ENCODE measurements at regions not wholly inside any gene's neighbourhood (a gene's known extent, or its start where the extent isn't known, plus 50 kb on each side); places are given as distances from the start of the nearest gene placed in this dataset.

DNA sequence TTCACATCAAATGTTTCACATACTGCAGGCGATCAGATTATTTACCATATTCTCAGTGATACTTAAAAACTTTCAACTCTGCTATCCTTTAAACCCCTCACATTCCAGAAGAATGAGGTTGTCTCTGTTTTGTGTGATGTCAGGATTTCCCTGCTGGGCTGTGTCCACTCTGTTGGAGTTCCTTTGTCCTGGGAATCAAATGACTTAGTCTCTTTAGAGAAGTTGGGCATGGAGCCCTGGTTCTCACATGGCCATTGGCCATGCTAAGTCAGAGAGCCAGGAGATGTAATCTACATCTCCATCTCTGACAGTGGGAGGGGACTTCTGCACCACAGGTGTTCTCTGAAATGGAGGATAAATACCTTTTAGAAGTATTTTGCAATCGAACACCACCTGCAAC lies 205.1 kb upstream of the MAF start:
- no peak for FAIRE-seq

GRCh38 chr16:79801646-79802045 lies 201.1 kb upstream of the MAF start:
- no peak for FAIRE-seq

DNA sequence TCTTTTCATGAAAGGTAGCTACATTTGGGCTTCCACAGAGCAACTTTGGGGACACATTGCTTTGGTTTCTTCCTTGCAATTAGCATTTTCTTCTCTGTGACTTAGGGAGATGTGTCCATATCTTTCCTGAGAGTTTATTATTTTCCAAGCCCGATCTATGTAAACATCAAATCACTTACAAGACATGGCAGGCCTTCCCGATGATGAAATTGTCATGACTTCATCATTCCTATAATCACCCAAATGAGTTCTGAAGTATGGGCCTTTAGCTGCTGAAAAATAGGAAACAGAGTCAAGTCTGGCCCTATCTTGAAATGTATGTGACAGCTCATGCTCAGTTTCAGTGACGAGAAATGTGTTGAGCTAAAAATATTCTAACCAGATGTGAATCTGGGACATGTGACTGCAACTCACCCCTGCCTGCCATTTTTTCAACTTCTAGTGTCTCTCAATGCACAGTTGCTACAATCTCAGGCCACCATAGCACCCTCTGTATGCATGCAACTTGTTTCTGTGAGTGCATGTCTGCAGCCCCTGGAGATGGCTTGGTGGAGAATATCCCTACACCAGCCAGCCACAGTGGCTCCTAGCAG lies 199.6 kb upstream of the MAF start:
- no peak for FAIRE-seq

DNA sequence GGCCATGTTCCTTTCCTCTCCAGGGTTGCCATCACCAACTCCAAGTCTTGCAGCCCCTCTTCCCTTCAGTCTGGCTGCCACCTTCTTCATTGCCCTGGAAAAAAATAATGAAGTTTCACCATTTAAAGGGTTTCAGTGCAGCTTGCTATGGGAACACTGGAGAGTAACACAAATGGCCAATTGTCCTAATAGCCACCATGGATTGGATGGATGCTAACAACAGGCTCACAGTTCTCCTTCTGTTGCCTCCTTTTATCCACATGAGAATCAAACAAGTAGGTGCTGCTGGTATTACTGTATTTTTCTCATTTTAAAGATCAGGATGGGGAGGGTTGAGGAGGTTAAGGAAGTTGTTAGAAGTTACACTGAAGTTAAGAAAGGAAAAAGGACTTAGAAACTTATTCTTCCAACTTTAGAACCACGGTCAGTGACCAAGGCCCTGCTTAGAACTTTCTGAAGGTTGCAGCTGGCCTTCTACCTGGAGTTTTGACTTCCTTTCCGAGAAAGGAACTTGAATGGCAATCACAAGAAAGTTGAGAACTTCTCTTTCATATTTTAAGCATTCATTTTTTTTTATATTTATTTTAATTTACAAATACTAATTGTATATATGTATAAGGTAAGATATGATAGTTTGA lies 198.0 kb upstream of the MAF start:
- no peak for FAIRE-seq

GRCh38 chr16:79797486-79797885 lies 196.9 kb upstream of the MAF start:
- no peak for FAIRE-seq

DNA sequence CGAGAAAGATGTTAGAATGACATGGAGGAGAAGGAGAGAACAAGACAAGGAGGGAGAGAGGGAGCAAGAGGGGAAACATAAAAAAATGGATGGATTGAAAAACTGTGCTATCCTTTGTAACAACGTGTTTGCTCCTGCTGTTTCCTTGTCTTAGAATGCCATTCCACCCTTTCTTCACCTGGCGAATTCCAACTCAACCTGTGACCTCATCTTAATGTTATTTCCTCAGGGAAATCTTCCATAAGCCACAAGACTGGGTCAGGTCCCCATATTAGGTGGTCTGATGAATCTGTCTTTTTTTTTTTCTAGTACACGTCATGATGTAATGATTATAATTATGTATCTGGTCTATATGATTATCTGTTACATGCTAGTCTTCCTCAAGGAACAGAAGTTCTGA lies 195.0 kb upstream of the MAF start:
- no peak for FAIRE-seq

DNA sequence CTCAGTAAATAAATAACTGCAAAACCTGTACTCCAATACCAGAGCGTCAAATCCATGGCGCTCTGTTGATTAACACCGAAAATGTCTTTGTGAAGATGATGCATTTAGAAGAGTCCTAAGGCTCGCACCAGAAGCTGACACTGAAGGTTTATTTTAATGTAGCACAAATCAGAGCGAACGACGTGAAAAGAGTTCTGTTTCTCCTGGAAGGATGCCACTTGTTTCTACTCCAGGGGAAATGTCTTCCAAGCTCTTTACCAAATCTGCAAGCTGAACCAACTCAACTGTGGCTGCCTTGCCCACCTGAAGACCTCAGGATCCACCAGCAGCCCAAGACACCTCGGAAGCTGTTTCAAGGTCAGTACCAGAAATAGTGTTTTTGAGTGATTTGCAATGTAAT lies 194.4 kb upstream of the MAF start:
- FAIRE-seq: no peak

- FAIRE-seq: no peak
Measured at GRCh38 chr16:79792664-79793351, 192.3 kb upstream of the MAF start.

DNA sequence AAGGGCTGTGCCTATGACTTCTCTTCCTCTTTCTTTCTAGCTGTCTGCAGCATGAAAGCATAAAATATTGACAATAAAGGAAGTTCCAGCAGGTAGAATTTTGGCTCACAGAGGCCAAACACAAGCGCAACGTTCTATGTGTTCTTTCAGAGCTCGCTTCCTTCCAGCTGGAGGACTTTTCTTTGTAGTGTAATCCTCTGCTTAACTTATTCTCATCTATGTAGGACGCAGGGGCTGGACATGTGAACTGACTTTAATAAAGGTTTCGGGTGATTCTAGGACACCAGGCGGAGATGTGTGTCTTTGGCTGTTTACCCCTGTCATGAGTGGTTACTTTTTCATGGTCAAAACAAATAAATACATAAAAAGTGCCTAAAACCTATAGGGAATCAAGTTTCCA lies 191.5 kb upstream of the MAF start:
- FAIRE-seq: no peak

DNA sequence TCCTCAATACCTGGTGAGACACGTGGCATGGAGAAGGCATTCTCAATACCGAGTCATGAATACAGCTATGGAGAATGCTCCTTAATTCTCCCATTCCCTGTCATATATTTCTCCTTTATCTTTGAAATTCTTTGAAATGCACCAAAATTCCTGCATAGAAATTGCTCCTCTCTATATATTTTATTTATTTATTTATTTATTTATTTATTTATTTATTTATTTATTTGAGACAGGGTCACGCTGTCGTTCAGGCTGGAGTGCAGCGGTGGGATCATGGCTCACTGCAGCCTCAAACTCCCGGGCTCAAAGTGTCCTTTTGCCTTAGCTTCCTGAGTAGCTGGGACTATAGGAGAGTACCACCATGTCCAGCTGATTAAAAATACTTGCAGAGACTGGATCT lies 190.3 kb upstream of the MAF start:
- no peak for FAIRE-seq

- no peak for FAIRE-seq
Measured at GRCh38 chr16:79788949-79789348, 188.4 kb upstream of the MAF start.

DNA sequence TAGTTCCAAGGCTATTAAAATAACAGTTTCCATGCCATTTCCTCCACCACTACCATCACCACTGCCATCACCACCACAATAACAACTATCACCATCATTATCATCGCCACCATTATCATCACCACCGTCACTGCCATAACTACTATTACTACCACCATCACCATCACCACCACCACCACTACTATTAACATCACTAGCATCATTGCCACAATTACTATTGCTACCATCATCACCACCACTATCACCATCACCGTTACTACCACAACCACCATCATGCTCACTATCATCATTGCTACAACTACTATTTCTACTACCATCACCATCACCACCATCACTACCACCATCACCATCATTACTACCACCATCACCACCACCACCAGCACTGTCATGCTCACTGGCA lies 185.9 kb upstream of the MAF start:
- no peak for FAIRE-seq

DNA sequence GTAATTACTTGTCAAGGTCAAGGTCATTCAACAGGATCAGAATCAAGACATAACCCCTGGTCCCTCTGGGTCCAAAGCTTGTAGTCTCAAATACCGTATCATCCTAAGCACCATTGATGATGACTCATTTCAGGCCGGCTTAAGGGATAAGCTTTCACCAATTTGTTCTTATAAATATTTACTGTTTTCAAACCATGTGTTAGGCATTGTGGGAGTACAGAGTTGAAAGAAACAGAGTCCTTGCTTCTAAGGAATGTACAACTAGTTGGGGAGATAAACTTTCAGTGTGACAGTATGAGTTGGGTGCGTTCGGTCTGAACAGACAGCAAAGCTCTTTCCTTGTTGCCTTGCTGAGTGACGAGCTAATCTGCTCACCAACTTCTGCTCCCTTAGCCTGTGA lies 183.5 kb upstream of the MAF start:
- no peak for FAIRE-seq

GRCh38 chr16:79777679-79778078 lies 177.1 kb upstream of the MAF start:
- no peak for FAIRE-seq

GRCh38 chr16:79776243-79776847 lies 175.8 kb upstream of the MAF start:
- peak; percentile 36 for FAIRE-seq

- FAIRE-seq: no peak
Measured at GRCh38 chr16:79772784-79773183, 172.2 kb upstream of the MAF start.

- FAIRE-seq: no peak
Measured at GRCh38 chr16:79772048-79772447, 171.5 kb upstream of the MAF start.

DNA sequence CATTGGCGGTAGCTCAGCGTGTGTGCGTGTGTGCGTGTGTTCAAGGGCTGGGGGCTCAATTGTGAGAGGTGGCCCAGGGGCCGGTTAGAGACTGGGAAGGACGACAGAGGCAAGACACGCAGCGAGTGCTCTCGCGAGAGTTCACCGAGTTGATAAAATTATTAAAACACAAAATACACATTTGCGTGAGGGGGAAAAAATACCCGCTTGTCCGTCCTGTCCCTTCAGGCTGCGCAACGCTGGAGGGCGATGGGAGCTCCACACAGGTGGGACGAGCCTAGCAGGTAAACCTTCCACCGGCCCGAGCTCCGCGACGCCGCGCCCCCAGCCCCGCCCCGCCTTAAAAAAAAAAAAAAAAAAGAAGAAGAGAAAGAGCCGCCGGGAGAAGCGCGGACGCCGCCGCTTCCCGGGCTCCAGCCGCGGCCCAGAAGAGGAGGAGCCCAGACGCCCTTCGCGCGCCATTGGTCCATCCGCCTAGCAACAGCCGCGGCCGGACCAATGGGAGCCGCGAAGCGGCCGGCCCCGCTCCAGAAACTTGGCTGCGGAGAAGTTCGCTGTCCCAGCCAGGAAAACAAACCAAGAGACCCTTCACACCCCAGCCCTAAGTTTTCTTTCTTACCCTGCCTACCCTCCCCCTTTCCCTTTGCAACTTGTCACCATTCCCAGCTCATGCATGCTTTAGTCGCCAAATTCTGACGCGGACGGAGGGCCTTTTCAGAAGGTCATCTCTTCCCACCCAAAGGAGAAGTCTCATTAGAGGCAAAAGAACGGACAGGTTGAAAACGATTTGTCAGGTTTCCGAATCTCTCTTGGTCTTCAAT lies 169.9 kb upstream of the MAF start:
- no peak for FAIRE-seq

GRCh38 chr16:79769928-79770243 lies 169.3 kb upstream of the MAF start:
- FAIRE-seq: no peak

DNA sequence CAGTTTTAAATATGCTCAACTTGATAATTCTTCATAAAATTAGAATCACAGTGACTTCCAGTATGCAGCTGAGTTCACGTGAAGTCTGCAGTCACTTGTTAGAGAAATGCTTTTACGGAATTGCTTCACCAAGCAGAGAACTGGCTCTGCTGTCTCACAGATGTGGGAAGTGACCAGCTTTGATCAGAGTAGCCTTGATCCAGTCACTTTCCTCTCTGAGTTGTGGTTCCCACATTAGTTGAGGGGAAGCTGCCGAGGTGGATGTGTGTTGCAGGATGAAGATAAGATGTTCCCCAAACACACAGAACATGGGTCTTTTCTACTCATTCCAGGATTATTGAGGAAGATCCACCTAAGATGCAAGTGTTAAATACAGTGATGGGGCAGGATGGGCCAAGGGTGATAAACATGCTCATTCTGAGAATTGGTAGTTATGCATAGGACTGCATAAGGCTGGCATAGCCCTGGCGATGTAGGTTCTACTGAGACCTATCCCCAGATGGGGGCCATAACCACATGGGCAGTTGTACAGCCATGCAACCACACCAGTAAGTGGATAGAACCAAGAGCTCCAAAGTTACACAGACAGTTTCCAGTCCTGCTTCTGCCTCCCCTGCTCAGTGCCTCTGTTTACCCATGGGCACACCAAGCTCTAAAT lies 168.9 kb upstream of the MAF start:
- no peak for FAIRE-seq

DNA sequence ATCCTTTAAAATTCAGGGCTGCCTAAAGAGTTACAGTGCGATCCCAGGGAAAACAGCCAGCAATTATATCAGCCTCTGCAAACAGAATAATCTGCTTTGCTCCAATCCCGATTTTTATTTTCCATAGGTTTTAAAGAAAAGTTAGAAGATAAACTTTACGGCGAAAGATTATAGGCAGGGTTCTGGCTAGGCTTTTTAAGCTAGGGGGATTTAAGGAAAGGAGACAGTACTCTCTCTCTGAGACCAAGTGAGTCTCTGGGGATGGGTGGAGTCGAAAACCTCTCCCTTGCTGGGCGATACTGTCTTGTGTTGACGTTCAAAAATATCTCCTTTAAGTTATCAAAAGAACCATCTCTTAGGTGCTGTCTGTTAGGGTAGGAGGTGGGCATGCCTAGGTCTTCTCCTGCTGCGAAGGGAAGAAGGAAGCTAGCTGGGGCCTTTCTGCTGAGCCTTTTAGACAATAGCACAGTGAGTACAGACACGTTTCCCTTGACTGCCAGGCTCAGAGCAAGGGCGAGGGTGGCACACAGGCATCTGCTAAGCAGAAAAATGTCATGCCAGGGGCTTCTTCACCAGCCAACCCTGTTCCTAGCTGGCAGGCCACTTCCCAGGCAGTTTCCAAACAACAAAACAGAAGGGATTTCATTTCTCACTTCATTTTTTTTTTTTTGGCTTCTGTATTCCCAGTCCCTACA lies 167.9 kb upstream of the MAF start:
- no peak for FAIRE-seq

Measured in islet of Langerhans (tissue), 1 donor.